CD4-positive, alpha-beta T cell treated with Interleukin-17A for 4 hours (primary cell): ENCODE measurements at regions not wholly inside any gene's neighbourhood (a gene's known extent, or its start where the extent isn't known, plus 50 kb on each side); places are given as distances from the start of the nearest gene placed in this dataset.
"Not testable (repeated sequence)": the region's sequence is repeated elsewhere in the genome, so short reads cannot be mapped to it uniquely, and the experiment has no call there.

Experiments used
- DNase-seq: peaks from one replicate; pipeline ENCODE4 v3.0.0-alpha.2; 2020; ENCODE audit warnings: mixed read lengths

DNA sequence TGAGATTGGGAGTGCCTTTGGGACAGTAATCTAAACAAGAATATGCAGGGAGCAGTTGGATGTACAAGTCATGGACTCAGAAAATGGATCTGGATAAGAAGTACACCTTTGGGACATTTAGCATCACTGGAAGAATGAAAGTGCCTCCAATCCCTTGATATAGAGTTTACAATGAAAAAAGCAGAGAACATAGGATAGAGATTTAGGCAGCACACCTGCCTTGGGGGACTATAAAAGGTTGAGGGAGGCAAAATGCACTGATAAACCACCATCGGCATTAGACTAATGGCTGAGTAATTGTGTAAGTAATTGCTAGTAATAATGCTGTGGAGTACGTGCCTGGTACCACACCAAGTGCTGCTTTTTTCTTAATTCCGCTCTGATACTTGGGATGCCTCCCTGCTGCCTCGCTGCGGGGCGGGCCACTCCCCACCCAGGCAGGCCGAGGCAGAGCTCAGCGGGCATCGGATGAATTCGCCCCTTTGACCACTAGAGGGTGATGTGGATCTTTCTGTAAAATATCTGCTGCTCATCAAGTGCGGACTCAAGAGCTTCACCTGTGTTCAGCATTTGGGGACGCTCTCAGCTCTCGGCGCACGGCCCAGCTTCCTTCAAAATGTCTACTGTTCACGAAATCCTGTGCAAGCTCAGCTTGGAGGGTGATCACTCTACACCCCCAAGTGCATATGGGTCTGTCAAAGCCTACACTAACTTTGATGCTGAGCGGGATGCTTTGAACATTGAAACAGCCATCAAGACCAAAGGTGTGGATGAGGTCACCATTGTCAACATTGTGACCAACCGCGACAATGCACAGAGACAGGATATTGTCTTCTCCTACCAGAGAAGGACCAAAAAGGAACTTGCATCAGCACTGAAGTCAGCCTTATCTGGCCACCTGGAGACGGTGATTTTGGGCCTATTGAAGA is 99.9 kb downstream of the ANKRD18B start:
- peak; percentile 69 for DNase-seq

DNA sequence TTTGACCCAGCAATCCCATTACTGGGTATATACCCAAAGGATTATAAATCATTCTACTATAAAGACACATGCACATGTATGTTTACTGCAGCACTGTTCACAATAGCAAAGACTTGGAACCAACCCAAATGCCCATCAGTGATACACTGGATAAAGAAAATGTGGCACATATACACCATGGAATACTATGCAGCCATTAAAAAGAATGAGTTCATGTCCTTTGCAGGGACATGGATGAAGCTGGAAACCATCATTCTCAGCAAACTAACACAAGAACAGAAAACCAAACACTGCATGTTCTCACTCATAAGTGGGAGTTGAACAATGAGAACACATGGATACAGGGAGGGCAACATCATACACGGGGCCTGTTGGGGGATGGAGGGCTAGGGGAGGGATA is 104.3 kb downstream of the ANKRD18B start:
- not testable (repeated sequence) for DNase-seq

GRCh38 chr9:33628865-33629410 is 104.9 kb downstream of the ANKRD18B start:
- no peak for DNase-seq

GRCh38 chr9:33633636-33634035 is 109.6 kb downstream of the ANKRD18B start:
- no peak for DNase-seq

- DNase-seq = no peak
These were observed 113.8 kb downstream of the ANKRD18B start for GRCh38 chr9:33637881-33638280.

- DNase-seq = no peak
These were observed 114.4 kb downstream of the ANKRD18B start for GRCh38 chr9:33638391-33638915.

DNA sequence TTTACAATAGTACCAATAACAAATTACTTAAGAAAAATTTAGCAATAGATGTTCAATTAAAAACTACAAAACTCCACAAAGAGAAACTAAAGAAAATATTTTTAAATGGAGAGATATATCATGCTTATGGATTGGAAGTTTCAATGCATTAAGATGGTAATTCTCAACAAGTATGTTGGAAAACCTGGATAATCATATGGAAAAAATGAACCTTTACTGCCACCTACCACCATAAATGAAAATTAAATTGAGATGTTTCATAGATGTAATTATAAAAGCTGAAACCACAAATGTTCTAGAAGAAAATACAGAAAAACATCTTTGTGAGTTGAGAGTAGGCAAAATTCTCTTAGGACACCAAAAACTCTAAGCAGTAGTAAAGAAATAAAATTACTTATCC is 121.7 kb downstream of the ANKRD18B start:
- no peak for DNase-seq

DNA sequence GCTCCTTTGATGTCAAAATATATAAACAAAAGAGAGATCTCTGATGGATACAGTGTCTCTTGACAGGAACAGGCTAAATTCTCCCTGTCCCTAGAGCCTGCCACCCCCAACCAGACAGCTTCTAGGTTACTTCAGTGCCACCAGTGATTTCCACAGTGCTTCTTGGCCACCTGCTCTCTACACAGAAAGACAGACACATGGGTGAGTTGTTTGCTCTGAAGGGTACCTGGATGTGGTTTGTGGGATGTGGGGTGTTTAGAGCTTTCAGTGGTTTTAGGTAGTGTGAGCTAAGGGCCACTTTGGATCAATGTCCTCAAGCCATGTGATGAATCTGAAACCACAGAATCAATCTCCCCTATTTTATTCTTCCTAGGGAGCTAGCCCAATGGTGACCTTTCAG is 125.4 kb downstream of the ANKRD18B start:
- no peak for DNase-seq

DNA sequence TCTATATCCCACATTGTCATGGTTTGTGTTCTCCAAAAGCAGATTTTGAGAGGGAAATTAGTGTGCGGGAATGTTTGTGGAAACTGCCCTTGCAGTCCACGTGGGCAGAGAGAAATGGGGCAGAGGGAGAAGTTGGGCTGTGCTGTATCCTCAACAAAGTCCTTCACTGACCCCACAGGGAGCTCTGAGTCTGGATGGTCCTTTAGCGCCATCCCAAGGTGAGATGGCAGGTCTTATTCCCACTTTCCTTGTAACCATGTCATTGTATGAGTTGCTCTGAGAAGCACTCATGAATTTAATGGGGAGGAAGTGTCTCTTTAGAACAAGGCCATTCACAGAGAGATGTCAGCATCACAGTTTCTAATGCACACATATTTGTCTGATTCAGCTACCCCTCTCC is 127.1 kb downstream of the ANKRD18B start:
- no peak for DNase-seq

DNA sequence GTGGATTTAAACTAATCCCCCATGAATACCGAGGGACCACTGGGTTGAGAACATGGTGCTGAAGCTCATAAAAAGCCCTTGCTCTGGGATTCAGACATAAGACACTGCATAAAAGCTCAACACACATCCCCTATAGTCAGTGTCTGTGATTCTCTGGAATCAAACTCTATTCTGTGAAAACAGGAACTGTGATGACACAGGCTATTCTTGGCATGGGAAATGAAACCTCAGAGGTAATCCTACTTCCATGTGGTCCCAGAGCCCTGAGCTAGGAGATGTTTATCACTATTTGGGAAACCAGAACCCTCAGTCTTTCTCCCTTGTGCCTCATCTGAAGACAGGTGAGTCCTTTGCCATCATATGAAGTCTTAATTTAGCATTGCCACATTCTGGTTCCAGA is 135.4 kb upstream of the PRSS3 start:
- DNase-seq = no peak

- DNase-seq = no peak
These were observed 134.6 kb upstream of the PRSS3 start for GRCh38 chr9:33660772-33661171.

DNA sequence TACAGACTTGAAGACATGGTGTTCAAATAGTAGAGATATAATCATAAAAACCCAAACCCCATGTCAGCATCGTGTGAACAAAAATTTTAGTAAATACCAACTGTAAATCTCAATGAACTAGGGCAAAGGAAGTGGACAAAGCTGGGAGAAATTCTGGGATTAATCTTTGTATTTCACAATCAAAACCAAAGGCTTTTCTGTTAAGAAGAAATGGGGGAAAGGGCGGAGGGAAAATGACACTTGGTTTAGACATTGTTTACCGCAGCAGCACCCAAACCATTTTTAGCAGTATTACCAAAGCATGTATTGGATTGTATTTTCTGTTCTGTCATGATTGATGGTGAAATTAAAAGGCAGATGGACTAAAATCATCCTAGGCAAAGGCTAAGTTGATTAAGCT is 134.2 kb upstream of the PRSS3 start:
- DNase-seq = no peak

GRCh38 chr9:33662871-33663270 is 132.5 kb upstream of the PRSS3 start:
- no peak for DNase-seq

GRCh38 chr9:33676194-33676745 is 119.1 kb upstream of the PRSS3 start:
- DNase-seq = not testable (repeated sequence)

DNA sequence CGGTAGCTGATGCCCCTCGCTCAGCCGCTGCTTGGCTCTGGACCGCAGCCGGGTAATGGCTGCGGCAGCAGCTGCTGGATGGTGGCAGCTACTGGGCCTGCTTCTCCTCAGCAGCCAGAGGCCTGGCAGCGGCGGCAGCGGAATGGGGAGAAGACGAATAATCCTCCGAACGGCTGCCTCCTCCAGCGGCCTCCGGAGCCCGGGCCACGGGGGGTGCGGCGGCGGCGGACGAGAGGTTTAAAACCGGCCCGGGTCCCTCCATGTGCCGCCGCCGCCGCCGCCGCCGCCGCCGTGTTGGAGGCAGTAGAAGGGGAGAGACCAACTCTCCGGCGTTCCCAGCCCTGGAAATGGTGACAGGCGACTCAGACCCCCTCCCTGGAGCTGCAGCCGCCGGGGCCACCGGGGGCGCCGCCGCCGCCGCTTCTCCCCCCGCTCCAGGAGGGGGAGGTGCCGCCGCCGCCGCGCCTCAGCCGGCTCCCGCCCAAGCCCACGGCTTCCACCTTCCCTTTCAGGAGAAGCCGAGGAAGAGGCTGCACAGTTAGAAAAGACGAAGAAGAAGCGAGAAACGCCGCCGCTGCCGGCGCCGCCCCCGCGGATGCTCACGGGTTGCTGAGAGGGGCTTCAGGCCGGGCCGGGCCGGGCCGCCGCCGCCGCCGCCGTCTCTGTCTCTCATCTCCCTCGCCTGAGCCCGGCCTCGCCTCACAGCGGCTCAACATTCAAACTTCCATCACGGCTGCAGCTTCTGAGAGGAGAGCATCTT is 118.4 kb upstream of the PRSS3 start:
- DNase-seq = peak; percentile 34

DNA sequence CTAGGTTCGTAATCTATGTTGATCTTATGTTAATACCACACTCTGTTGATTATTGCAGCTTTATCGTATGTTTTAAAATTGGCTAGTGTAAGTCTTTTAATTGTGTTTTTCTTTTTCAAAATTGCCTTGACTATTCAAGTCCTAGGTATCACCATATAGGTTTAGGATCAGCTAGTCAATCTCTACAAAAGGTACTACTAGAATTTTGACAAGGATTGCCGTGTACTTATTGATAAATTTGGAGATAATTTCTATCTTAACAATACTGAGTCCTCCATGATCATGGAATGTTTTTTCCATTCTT is 117.9 kb upstream of the PRSS3 start:
- DNase-seq = no peak

GRCh38 chr9:33677961-33678360 is 117.4 kb upstream of the PRSS3 start:
- no peak for DNase-seq

DNA sequence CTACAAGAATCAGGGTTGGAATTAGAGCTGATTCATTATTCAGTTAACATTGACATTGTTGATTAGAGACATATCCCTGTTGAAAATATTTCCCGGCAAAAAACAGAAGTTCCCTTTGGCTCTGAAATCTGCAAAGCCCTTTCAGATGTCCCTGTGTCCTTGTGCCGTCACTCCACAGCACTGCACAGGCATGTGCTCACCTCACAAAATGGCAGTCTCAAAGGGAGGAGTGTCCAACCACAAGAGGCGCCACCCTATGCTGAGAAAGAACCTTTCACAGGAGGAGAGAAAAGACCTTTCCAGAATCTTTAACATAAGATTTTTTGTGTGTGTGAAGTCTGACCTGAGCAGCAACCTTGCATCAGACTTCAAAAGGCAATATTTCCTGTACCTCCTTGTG is 112.8 kb upstream of the PRSS3 start:
- DNase-seq = no peak

- DNase-seq = no peak
These were observed 110.5 kb upstream of the PRSS3 start for GRCh38 chr9:33684831-33685230.

GRCh38 chr9:33686942-33687341 is 108.4 kb upstream of the PRSS3 start:
- no peak for DNase-seq

GRCh38 chr9:33687779-33688178 is 107.6 kb upstream of the PRSS3 start:
- DNase-seq = no peak

GRCh38 chr9:33690143-33690933 is 105.0 kb upstream of the PRSS3 start:
- DNase-seq = no peak

- DNase-seq = no peak
These were observed 100.1 kb upstream of the PRSS3 start for GRCh38 chr9:33695299-33695698.
